ENCODE measurements at regions not wholly inside any gene's neighbourhood (a gene's known extent, or its start where the extent isn't known, plus 50 kb on each side); places are given as distances from the start of the nearest gene placed in this dataset.

- no peak for TF ChIP-seq CTCF (IDR thresholded peaks at IDR 0.05; ENCODE audit: insufficient read depth, low read depth, low read length)
- TF ChIP-seq EZH2 (IDR thresholded peaks at IDR 0.05; ENCODE audit: insufficient read depth, low read length) = no peak
These were observed 372.9 kb downstream of the EN1 start for GRCh38 chr2:118474541-118474920.
